ENCODE measurements at regions not wholly inside any gene's neighbourhood (a gene's known extent, or its start where the extent isn't known, plus 50 kb on each side); places are given as distances from the start of the nearest gene placed in this dataset.
"Not testable (repeated sequence)": the region's sequence is repeated elsewhere in the genome, so short reads cannot be mapped to it uniquely, and the experiment has no call there.

GRCh38 chr16:29310243-29310642, 96.3 kb downstream of the NPIPB11 start:
- not testable (repeated sequence) for DNase-seq

- not testable (repeated sequence) for DNase-seq
These were observed 96.9 kb downstream of the NPIPB11 start for GRCh38 chr16:29309601-29310000.

GRCh38 chr16:29308644-29309546, 97.6 kb downstream of the NPIPB11 start:
- no peak for DNase-seq

GRCh38 chr16:29307598-29308507, 98.7 kb downstream of the NPIPB11 start:
- DNase-seq = no peak

GRCh38 chr16:29306943-29307597, 99.4 kb downstream of the NPIPB11 start:
- no peak for DNase-seq

- no peak for DNase-seq
These were observed 100.3 kb downstream of the NPIPB11 start for GRCh38 chr16:29306201-29306600.

GRCh38 chr16:29305018-29305417, 101.5 kb downstream of the NPIPB11 start:
- not testable (repeated sequence) for DNase-seq

- no peak for DNase-seq
These were observed 102.3 kb downstream of the NPIPB11 start for GRCh38 chr16:29304251-29304650.

- DNase-seq = no peak
These were observed 103.0 kb downstream of the NPIPB11 start for GRCh38 chr16:29303520-29303919.

- no peak for DNase-seq
These were observed 103.5 kb downstream of the NPIPB11 start for GRCh38 chr16:29302976-29303375.

- not testable (repeated sequence) for DNase-seq
These were observed 104.1 kb downstream of the NPIPB11 start for GRCh38 chr16:29302433-29302832.

GRCh38 chr16:29301662-29302285, 104.7 kb downstream of the NPIPB11 start:
- DNase-seq = not testable (repeated sequence)

- not testable (repeated sequence) for DNase-seq
These were observed 105.7 kb downstream of the NPIPB11 start for GRCh38 chr16:29300541-29301535.

- not testable (repeated sequence) for DNase-seq
These were observed 106.5 kb downstream of the NPIPB11 start for GRCh38 chr16:29300030-29300491.

- DNase-seq = not testable (repeated sequence)
These were observed 107.5 kb downstream of the NPIPB11 start for GRCh38 chr16:29298997-29299396.

GRCh38 chr16:29298307-29298706, 108.2 kb downstream of the NPIPB11 start:
- not testable (repeated sequence) for DNase-seq

- DNase-seq = not testable (repeated sequence)
These were observed 108.7 kb downstream of the NPIPB11 start for GRCh38 chr16:29297809-29298177.

GRCh38 chr16:29297144-29297808, 109.2 kb downstream of the NPIPB11 start:
- DNase-seq = not testable (repeated sequence)

GRCh38 chr16:29296176-29296575, 110.3 kb downstream of the NPIPB11 start:
- not testable (repeated sequence) for DNase-seq
